ENCODE measurements at regions not wholly inside any gene's neighbourhood (a gene's known extent, or its start where the extent isn't known, plus 50 kb on each side); places are given as distances from the start of the nearest gene placed in this dataset.
A peak's percentile ranks its signal among the peaks of the same experiment; 100 is the strongest.

GRCh38 chr10:32139223-32140073, 83.2 kb upstream of the KIF5B start (continued):
- TF ChIP-seq SNAPC4 (CRISPR knock-in tag; IDR thresholded peaks at IDR 0.05) (no peak), SATB2 (CRISPR knock-in tag; IDR thresholded peaks at IDR 0.05) (no peak), KLF15 (CRISPR knock-in tag; IDR thresholded peaks at IDR 0.05; ENCODE audit: borderline replicate concordance) (no peak), U2AF2 (IDR thresholded peaks at IDR 0.05; ENCODE audit: low read depth, low read length) (no peak), TERF1 (CRISPR knock-in tag; IDR thresholded peaks at IDR 0.05) (no peak), NFYB (CRISPR knock-in tag; IDR thresholded peaks at IDR 0.05) (no peak), ZNF263 (CRISPR knock-in tag; IDR thresholded peaks at IDR 0.05) (no peak), ZBTB4 (CRISPR knock-in tag; IDR thresholded peaks at IDR 0.05; ENCODE audit: borderline replicate concordance) (no peak), ZUFSP (CRISPR knock-in tag; IDR thresholded peaks at IDR 0.05; ENCODE audit: borderline replicate concordance) (no peak), MAFF (IDR thresholded peaks at IDR 0.05; ENCODE audit: low read depth, low read length) (peak; percentile 12; the same call in 1 of the 2 replicates), ZNF616 (CRISPR knock-in tag; IDR thresholded peaks at IDR 0.05; ENCODE audit: low read depth) (no peak), ZNF878 (CRISPR knock-in tag; IDR thresholded peaks at IDR 0.05) (no peak), ZNF775 (CRISPR knock-in tag; IDR thresholded peaks at IDR 0.05; ENCODE audit: borderline replicate concordance) (no peak), ZNF629 (CRISPR knock-in tag; conservative IDR thresholded peaks at IDR 0.05) (no peak), CEBPB (IDR thresholded peaks at IDR 0.05; ENCODE audit: borderline replicate concordance, low read depth, low read length) (no peak), POLR2A (IDR thresholded peaks at IDR 0.05; ENCODE audit: insufficient read depth in 1 of 2, low read depth in 2 of 2, low read length in 2 of 2) (no peak), FOXC1 (CRISPR knock-in tag; IDR thresholded peaks at IDR 0.05; ENCODE audit: borderline replicate concordance) (no peak)
